Fibroblast of lung (primary cell): ENCODE measurements at regions not wholly inside any gene's neighbourhood (a gene's known extent, or its start where the extent isn't known, plus 50 kb on each side); places are given as distances from the start of the nearest gene placed in this dataset.

Experiments used
- CTCF ChIP-seq, 2 donors: IDR thresholded peaks in 1 of 2; conservative IDR thresholded peaks in 1 of 2; 1 replicate in 1 of 2; 2 replicates in 1 of 2; pipeline ENCODE4 v1.5.1; 2011 to 2012; ENCODE audit warnings: low read length in 2 of 2, control low read depth in 1 of 2, inconsistent platforms in 1 of 2, low read depth in 1 of 2, mild to moderate bottlenecking in 1 of 2
- EZH2 ChIP-seq: IDR thresholded peaks from 2 replicates; pipeline ENCODE4 v1.5.1; 2012; ENCODE audit warnings: low read length, control low read depth, mild to moderate bottlenecking; ENCODE audit errors: missing control alignments

- TF ChIP-seq EZH2 = no peak
- TF ChIP-seq CTCF (conservative IDR thresholded peaks at IDR 0.05 in 1 of 2, IDR thresholded peaks at IDR 0.05 in 1 of 2; ENCODE audit: low read depth in 1 of 2, low read length in 2 of 2) = no peak
These were observed 60.8 kb upstream of the WLS start for GRCh38 chr1:68293122-68293521.
